Brain pericyte (primary cell): ENCODE measurements at regions not wholly inside any gene's neighbourhood (a gene's known extent, or its start where the extent isn't known, plus 50 kb on each side); places are given as distances from the start of the nearest gene placed in this dataset.

Experiments used
- DNase-seq: peaks from one replicate; pipeline ENCODE4 v3.0.0-alpha.2; 2012; ENCODE audit warnings: low read depth, low spot score

DNA sequence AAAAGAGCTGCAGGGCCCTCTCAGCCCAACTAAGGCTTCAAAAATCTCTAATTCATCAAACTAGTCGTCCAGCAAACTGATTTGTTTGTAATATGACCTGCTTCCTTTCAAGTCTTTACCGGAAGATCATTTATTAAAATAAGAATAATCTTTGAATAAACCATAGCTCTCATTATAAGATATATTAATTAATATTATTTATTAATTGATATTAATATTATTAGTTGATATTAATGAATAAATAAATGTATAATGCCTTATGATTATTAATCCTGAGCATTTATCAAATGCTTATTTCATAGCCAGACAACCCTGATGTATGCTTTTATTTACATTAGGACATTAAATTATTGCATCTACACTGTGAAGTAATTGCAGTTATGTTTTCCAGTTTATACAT, 550.7 kb upstream of the ALCAM start:
- DNase-seq: no peak

DNA sequence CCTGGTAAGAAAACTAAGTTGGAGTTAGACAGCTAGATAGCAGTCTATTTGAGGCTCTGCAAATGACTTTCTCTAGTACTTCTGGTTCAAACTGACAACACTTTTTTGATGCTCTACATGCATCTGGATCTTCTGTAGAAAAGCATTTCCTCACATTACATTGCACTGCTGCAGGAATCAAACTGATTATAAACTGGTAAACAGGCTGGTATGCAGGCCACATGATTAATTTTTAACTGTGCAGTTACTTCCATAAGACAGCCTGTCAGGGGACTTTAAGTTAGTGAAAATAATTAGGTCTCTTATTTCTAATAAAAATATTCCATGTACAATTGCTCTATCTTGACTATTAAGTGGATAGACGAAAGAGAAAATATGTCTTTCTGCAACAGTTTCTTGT, 550.0 kb upstream of the ALCAM start:
- no peak for DNase-seq

DNA sequence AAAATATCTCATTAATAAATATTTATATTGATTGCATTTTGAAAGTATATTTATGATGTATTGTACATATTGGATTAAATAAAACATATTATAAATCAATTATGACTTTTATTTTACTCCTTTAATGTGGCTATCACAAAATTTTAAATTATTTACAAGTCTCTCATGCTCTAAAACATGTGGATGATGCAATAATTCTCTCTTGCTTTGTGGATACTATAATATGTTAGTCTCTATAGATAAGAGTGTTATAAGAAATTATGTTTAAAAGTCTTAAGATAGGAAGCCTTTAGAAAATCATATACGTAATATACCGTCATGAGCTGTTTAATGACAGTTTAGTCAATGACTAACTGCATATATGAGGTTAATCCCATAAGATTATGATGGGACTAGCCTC, 547.4 kb upstream of the ALCAM start:
- DNase-seq: no peak

DNA sequence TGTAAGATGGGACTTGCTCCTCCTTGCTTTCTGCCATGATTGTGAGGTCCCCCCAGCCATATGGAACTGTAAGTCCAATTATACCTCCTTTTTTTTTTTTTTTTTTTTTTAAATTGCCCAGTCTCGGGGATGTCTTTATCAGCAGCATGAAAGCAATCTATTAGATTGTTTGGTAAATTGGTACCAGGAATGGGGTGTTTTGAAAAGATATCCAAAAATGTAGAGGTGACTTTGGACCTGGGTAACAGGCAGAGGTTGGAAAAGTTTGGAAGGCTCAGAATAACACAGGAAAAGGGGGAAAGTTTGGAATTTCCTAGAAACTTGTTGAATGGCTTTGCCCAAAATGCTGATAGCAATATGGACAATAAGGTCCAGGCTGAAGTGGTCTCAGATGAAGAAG, 545.8 kb upstream of the ALCAM start:
- no peak for DNase-seq

DNA sequence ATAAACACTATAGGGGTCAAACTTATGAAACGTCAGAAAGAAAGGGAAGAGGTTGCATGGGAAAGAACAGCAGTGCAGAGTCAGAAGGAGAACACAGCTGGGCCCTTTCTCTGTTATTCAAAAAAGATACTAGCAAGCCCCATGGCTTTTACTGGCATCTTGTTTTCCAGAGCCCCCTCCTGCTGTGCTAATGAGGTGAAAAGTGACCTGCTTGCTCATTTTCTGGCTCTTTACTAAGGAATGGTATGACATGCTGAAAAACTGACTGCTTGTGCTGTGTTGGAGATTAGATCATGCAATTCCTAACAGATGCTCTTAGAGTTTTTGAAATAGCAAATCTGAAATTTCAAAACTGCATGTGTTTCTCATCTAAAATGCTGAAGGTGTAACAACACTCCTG, 541.6 kb upstream of the ALCAM start:
- peak; percentile 92 for DNase-seq

DNA sequence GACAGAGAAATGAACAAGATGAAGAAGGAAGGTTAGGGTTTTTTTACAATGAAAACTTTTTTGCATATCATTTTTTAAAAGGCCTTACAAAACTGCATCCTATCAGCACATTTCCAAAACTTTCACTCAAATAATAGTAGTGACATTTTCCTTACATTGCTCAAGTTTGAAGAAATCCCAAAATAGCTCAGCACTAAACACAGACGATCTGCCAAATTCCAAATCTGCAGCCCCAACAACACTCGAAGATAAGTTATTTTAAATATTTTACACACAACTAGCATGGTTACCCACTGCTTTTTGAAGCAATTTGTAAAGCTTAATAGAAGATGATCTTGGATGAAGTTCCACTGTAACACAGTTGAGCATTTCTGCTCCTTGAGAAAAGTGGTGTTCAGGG, 535.6 kb upstream of the ALCAM start:
- DNase-seq: no peak

DNA sequence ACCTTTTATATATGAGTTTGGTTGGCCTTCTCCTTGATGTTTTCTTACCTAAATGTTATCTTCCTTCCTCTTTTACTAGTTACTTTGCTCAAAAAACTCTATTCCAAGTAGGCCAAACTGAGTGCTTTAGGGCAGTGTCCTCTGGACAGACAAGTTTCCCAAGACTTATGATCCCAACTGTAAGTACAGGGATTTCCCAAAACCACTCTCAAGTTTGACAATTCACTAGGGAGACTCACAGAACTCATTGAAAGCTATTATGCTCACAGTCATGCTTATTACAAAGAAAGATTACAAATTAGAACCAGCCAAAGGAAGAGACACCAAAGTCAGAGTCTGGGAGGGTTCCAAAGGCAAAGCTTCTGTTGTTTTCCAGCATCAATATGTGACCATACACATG, 534.2 kb upstream of the ALCAM start:
- DNase-seq: no peak

DNA sequence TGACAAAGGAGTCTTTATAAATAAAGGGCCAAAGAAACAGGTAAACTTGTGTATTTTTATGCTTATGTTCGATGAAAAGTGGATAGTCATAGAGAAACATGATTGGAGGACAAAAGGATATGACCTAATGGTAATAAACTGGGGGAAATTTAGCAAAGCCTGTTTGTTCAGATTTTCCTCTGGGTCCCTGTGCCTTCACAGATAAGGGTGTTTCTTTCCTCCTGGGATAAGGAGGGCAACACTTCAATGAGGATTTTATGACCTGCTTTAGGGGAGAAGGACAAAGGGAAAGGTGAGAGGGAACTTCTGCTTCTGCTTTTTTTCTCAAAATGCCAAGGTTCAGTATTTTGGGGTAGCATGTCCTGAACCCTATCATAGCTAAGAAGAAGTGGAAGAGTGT, 531.3 kb upstream of the ALCAM start:
- DNase-seq: no peak

DNA sequence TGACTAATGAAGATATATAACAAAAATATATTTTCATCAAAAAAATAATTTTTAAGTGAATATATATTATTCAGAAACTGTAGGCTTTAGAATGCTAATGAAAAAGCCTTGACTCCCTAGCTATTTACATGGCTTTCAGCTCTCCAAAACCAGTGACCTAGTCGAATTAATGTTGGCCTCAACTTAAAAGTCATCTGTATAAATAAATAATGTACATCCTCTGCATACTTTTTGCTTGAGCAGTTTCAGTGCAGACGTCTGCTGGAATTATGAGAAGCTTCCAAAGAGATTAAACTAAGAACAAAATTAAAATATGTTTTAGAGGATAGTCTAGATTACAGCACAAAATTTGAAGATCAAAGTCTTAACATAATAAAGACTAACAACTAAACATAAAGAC, 520.4 kb upstream of the ALCAM start:
- no peak for DNase-seq

DNA sequence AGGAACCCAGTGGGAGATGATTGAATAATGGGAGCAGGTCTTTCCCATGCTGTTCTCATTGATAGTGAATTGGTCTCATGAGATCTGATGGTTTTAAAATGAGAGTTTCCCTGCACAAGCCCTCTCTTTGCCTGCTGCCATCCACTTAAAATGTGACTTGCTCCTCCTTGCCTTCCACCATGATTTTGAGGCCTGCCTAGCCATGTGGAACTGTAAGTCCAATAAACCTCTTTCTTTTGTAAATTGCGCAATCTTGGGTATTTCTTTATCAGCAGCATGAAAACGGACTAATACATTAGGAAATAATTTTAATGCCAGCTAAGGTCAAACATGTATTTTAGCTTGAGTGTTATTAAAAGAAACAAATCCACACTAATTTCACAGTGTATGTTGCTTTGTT, 517.6 kb upstream of the ALCAM start:
- DNase-seq: no peak

DNA sequence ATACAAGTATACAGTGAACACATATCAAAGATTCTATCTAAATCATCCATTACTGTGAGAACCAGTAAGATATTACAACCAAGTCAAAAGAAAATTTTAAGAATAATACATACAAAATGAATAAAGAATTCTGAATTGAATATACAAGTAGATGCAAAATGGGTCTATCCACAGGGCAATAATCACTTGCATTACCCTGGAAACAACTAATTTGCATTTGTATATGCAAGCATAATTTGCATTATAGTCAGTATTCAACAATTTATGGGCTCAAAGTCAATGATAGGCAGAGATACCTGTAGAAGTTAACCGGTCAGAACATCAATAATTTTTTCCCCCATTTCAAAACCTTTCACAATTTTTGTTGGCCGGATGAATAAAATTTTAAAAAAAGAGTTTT, 512.2 kb upstream of the ALCAM start:
- DNase-seq: no peak

DNA sequence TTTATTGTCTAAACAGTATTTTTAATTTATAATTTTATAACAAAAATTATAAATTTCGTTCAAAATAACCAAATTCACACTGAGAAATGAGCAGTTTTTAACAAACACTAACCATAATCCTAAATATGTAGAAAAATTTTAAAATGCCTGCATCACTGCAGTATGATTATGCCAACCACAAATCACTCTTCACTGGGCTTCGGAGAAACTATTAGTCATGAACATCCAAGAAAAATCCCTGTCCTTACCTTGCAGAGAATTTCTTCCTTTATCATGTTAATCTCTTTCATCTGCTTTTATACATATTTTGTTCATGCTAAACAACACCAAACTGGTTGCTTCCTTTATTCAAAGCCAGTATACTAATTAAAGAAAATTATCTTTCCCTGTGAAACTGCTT, 511.0 kb upstream of the ALCAM start:
- DNase-seq: no peak

DNA sequence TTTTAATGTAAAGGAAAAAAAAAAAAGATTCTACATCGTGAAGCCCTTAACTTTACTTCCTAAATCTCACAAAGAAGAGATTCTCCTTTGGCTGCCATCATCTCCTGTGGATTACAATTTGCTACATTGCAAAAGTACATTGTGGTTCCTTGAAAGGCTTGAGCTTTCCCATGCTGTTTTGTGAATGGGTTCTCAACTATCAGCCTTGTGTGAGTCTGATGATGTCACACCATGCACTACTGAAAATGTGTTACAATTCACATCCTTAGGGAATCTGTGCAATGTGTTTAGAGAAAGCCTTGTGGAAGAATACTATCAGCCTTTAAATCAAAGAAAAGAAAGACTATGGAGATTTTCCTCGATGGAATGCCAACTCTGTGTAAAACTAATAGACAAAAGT, 510.0 kb upstream of the ALCAM start:
- DNase-seq: no peak

DNA sequence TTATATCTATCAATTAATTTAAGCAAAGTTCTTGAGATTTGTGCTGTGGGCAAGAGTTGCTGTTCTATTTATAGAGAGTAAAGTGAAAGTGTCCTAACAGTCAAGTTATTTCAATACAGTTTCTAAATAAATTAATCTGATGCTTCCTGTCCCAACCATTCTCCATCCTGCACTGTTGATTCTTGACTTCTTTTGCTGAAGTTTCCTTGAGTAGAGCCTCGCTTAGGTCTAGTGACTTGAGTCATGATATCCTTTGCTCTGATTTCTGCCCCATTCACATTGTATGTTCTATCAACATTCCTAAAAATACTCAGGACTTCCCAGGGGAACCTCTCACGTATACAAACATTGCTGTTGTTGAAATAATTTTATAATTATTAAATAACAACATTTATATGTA, 498.4 kb upstream of the ALCAM start:
- no peak for DNase-seq

DNA sequence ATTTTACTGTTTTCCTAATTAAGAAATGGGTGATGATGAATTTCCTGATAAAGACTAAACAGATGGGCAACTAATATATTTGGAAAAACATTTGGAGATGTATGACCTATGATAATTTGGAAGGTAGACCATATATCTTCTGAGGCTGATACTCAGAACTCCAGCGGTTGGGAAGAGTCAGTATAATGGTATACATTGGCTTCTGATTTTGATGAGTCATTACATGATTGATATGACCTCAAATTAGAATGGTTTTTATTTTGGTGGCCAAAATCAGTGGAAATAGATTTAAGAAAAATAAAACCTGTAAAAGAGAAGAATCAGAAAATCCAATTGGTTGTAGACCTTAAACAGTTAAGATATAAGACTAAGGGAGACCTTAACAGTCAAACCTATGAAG, 496.4 kb upstream of the ALCAM start:
- DNase-seq: no peak

DNA sequence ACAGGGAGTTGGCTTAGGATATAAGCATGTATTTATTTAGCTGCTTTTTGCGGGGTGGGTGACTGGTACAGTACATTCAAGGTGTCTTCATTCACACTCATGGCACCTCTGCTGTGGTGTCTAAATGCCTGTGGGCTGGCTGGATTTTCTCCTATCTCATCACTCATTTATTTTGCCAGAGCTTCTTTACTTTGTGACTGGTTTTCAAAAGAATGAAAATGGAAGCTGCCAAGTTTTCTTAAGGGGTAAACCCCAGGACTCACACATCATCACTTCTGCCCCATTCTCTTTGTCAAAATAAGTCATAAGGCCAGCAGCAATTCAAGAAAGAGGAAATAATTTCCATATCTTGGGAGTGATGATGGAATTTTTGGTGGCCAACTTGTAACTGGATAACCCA, 493.4 kb upstream of the ALCAM start:
- no peak for DNase-seq

DNA sequence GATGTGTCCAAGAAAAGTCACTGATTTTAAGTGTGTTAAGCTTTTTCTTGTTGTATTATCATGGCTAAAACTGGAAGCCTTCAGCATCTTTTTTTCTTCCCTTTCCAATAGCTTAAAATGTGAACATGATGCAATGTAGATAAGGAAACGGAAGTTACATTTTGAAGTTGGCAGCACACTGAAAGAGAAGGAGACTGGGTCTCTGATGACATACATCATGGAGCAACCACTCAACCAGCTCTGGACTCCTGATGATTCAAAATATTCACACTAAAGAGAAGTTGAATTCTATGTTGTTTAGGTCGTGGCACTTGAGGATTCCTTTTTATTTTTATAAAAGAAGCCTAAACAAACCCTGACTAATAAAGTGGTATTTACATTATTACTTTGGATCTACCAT, 488.3 kb upstream of the ALCAM start:
- DNase-seq: no peak

DNA sequence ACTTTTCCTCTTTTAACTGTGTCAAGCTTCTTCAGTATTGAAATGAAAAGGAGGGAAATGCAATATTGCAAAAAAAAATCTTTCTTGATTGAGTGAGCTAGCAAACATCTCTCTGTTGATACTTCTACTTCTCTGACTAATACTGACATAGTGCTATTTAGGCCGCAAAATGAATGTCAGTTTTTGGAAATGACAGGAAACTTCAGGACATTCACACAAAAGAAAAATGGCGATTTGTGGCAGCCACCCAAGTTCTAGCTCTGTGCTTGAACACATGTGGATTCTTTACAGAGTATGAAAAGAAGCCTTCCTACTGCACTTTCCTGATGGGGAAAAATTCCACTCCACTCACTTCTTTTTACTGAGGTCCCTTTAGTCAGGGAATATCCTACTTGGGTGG, 486.8 kb upstream of the ALCAM start:
- DNase-seq: no peak

DNA sequence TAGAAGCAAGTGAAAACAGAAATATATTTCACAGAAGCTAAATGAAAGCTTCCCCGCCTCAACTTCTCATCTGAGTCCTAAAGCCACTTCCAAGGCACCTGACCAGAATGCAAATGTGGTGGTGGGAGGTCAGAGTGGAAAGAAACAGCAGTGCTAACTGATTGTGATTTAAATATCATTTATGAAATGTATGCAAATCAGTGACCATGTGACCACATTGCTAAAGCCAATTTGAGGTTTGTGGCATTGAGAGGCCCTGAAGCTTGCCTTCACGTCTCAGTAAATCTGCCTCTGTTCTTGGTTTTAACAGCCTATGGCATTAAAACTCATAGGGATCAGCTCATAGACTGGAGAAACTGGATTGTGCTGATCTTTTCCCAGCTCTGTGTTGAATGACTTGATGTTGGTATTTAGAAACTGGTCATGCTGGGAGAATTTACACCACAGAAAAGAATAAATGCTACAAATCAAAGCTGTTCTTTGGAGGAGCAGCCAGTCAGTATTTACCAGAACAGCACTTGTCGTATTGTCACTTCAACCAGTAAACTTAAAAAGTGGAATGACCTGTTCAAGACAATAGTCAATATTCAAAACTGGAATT, 481.4 kb upstream of the ALCAM start:
- no peak for DNase-seq

DNA sequence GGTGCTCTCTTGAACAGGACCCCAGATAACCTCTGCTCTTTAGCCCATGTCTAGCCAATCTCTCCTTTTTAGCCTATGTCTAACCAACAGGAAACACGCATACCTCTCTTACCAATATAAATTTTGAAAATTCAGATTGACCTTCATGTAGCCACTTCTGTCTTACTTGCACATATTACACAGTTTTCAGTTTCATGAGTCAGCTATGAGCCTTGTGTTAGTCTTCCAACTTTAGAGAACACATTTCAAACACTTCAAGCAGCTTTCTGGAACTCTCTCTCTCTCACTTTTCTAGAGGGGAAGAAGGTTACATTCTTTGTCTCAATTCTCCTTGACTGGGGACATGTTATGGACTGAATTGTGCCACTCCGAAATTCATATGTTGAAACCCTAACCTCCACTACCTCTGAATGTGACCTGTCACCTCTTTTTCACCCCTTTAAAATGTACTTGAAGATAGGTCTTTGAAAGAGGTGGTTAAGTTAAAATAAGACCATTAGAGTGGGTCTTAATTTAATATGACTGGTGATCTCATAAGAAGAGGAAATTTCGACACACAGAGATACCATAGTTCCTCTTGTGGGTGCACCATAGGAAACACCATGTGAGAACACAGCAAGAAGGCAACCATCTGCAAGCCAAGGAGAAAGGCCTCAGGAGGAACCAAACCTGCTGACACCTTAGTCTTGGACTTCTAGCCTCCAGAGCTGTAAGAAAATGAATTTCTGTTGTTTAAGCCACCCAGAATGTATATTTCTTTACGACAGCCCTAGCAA, 480.3 kb upstream of the ALCAM start:
- no peak for DNase-seq

DNA sequence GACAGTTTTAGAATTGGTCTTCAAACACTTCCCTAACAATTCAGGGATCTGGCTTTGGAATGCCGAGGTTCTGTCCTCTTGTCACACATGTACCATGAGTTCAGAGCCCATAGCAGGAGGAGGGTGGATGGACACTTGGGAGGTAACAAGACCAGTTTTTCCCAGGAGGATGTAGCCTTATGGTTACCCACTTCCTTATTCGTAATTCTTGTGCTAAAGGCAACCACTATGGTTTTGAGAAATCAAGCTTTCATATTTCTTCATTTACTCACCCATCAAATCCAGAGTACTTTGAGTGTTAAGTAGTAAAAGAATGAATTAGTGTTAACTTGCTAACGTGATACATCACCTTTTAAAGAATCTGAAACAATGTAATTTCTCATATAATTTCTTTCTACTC, 479.6 kb upstream of the ALCAM start:
- DNase-seq: no peak

DNA sequence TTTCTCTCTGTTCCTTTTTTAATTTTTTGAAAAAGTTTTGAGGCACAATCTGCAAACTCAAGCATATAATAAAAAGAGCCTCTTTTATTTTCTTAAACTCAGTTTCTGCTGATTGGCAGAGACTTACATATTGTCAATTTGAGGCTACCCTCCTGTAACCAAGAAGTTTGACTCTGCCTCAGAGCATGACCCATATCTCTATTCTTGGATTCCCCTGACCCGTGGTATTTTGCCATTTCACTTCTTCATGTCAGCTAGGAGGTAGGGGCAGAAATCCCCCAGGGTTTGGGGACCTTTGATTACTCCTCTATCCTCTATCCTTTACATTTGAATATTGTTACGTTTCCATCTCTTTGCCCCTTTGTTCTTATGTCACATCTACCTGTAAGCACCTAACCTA, 479.1 kb upstream of the ALCAM start:
- no peak for DNase-seq

DNA sequence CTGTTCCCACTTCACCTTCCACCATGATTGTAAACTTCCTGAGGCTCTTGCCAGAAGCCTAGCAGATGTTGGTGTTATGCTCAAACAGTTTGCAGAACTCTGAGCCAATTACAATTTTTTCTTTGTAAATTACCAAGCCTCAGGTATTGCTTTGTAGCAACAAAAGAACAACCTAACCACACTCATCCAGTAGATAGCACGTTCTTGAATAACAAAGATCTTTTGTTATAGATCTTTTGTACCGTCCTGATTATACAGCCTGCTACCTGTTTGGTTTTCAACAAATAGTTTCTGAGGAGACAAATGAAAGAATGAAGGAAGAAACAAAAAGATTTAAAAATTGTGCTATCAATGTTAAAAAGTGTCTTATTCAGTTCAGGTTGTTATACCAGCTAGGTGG, 474.7 kb upstream of the ALCAM start:
- DNase-seq: no peak

DNA sequence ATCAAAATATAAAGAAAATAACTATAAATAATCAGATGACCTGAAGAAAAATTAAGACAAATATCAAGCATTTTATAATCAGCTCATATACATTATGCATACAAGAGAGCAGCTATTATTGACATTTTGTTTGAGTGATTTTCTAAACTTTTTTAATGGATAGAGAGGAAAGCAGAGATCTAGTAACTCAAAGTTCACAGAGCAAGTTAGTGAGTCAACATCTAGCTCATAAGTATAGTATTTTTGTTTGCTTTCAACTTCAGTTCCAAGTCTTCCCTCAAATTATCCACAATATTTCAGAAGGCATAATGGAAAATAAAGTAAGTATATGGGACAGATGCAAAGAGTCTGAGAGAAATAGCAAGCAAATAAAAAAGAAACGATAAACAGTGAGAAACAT, 470.1 kb upstream of the ALCAM start:
- DNase-seq: no peak
